GM18870 (cell line): ENCODE measurements at regions not wholly inside any gene's neighbourhood (a gene's known extent, or its start where the extent isn't known, plus 50 kb on each side); places are given as distances from the start of the nearest gene placed in this dataset.
"Not testable (repeated sequence)": the region's sequence is repeated elsewhere in the genome, so short reads cannot be mapped to it uniquely, and the experiment has no call there.

Experiments used
- ATAC-seq: cut with Tn5 transposase; IDR thresholded peaks from one replicate; pipeline ENCODE4 v1.9.1; 2021; ENCODE audit warnings: moderate library complexity; ENCODE audit not compliant: unreplicated experiment

- ATAC-seq: not testable (repeated sequence)
Observed at GRCh38 chr16:60078819-60079218, 1344.7 kb upstream of the GOT2 start.

DNA sequence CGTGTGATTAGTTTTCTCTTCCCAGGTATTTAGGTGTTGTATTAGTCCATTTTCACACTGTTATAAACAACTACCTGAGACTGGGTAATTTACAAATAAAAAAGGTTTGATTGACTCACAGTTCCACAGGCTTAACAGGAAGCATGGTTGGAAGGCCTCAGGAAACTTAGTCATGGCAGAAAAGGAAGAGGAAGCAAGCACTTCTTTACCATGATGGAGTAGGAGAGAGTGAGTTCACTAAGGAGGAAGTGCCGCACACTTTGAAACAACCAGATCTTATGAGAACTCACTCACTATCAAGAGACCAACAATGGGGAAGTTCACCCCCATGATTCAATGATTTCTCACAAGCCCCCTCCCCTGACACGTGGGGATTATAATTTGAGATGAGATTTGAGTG is 1343.7 kb upstream of the GOT2 start:
- ATAC-seq: no peak

GRCh38 chr16:60074378-60074777 is 1340.3 kb upstream of the GOT2 start:
- ATAC-seq: no peak

GRCh38 chr16:60073376-60073775 is 1339.3 kb upstream of the GOT2 start:
- no peak for ATAC-seq

DNA sequence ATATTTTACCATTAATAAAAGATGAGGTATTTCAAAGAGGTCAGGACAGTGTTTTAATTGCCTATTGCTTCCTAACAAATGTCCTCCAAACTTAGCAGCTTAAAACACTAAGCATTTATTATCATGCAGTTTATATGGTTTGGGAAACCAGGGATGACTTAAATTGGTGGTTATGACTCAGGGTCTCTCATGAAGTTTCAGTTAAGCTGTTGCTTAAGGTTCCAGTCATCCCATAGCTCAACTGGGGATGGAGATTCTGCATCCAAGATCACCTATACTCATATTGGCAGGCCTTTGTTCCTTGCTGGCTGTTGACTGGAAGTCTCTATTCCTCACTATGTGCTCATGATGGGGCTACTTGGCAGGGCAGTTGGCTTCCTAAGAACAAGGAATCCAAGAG is 1329.9 kb upstream of the GOT2 start:
- ATAC-seq: no peak

- ATAC-seq: no peak
Observed at GRCh38 chr16:60061396-60061795, 1327.3 kb upstream of the GOT2 start.

DNA sequence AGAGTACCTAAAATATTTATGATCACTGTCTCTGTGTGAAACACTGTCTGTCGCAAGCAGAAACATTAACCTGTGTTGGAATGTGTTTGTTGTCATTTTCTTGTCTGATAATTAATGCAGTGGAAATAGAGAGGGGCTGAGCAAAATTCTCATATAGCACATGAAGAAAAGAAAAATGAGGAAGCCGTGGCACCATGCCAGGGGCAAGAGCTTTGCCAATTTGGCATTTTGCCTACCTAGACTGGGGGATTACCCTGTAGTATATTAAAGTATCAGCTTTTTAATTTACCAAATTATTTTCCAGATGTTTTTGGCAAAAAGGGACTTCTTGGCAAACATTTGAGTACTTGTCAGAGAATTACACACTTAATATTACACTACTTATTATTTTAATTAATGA is 1326.6 kb upstream of the GOT2 start:
- no peak for ATAC-seq

DNA sequence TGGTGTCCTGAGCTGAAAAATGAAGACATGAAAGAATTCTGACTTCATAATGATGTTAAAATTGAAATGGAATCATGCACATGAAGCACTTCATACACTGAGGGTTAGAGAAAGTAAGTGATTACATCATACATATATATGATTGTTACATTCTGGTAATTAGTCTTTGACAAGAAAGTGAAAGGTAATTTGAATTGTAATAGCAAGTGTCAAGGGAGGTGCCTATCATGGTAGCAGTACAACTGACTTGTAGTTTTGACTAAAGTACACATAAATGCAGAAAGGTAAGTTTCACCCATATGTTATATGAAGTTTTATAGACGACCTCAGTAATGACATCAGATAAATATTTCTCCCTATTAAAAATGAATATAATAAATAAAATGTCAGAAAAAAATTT is 1325.0 kb upstream of the GOT2 start:
- ATAC-seq: no peak

DNA sequence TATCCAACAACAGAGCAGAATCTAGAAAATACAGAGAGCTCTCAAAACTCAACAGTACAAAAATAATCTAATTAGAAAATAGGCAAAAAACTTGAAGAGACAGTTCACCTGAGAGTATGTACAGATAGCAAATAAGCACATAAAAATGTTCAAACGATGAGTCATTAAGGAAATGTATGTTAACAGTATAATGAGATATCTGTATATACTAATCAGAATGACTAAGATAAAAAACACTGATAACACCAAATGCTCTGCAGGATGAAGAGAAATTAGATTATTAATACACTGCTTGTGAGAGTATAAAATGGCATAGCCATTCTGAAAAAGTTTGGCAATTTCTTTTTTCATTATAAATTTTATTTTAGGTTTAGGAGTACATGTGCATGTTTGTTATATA is 1307.6 kb upstream of the GOT2 start:
- no peak for ATAC-seq

GRCh38 chr16:60031740-60032139 is 1297.6 kb upstream of the GOT2 start:
- ATAC-seq: no peak

GRCh38 chr16:60027351-60027750 is 1293.2 kb upstream of the GOT2 start:
- no peak for ATAC-seq

DNA sequence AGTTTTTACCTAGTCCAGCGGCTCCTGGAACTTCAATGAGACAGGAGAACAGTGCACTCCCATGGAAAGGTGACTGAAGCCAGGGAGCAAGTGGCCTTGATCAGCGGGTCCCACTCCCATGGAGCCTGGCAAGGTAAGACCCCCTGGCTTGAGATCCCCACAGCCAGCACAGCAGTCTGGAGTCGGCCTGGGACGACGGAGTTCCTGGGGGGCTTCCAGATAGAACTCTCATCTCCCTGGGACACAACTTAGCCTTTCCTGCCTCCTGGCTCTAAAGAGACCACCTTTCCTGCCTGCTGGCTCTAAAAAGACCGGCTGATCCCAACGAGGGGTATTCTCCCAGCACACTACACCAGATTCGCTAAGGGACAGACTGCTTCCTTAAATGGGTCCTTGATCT is 1279.0 kb upstream of the GOT2 start:
- ATAC-seq: no peak

- ATAC-seq: no peak
Observed at GRCh38 chr16:60001523-60001922, 1267.4 kb upstream of the GOT2 start.

GRCh38 chr16:59997706-59998105 is 1263.6 kb upstream of the GOT2 start:
- no peak for ATAC-seq

DNA sequence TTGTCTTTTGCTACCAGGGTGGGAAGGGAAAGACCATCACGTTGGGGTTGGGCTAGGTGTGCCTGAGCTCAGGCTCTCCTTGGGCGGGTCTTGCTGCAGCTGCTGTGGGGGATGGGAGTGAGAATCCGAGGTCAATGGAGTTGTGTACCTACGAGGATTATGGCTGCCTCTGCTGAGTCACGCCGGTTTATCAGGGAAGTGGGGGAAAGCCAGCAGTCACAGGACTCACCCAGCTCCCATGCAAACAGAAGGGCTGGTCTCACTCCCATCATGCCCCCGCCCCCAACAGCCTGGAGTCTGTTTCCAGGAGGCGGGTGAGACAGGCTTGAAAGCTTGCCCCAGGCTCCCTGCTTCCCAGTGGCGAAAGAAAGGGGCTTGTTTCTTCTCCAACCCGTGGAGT is 1259.0 kb upstream of the GOT2 start:
- no peak for ATAC-seq

DNA sequence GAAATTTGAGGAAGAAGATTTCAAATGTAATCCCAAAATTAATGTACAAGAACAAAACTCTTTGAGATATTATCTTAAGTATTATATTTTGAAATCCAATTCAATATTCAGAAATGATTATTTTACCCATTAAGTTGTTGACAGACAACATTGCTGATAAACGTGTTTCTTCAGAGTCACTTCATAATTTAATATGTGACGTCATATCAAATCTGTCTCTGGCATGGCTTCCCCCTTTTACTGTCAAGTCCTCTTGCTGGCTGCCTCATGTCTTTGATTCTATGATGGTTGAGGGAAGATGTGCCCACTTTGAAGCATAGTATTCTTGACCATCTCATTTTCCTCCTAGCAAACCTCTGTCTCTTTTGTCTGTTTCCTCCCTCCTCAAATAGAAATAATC is 1257.1 kb upstream of the GOT2 start:
- ATAC-seq: no peak

GRCh38 chr16:59988591-59988990 is 1254.5 kb upstream of the GOT2 start:
- no peak for ATAC-seq

DNA sequence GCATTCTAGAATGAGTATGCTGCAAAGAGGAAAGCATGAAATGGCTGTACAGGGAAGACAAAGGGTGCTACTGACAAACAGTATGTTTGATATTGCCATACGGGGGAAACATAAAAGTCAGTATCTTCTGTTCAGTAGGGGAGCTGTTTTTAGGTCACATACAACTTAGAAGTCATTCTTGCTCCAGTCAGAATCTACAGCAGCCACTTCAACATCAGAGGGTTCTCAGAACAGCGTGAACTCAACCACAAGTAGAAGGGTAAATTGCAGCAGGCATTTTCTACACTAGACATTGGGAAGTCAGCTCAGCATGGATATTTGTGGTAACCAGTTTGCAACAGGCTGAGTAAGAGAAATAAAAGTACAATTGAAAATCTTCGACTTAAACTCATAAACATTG is 1241.8 kb upstream of the GOT2 start:
- ATAC-seq: no peak

DNA sequence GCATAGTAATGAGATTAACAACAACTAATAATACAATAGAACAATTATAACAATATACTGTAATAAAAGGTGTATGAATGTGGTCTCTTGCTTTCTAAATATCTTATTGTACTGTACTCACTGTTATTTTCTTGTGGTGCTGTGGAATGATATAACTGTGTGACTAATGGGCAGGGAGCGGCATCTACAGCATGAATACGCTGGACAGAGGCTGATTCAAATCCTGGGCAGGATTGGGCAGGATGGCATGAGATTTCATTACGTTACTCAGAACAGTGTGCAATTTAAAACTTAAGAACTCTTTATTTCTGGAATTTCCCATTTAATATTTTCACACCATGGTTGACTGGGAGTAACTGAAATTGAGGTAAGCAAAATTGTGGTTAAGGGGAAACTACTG is 1239.8 kb upstream of the GOT2 start:
- ATAC-seq: no peak

GRCh38 chr16:59971264-59971663 is 1237.1 kb upstream of the GOT2 start:
- no peak for ATAC-seq

- ATAC-seq: no peak
Observed at GRCh38 chr16:59964232-59964924, 1230.3 kb upstream of the GOT2 start.

- no peak for ATAC-seq
Observed at GRCh38 chr16:59959311-59959710, 1225.2 kb upstream of the GOT2 start.

DNA sequence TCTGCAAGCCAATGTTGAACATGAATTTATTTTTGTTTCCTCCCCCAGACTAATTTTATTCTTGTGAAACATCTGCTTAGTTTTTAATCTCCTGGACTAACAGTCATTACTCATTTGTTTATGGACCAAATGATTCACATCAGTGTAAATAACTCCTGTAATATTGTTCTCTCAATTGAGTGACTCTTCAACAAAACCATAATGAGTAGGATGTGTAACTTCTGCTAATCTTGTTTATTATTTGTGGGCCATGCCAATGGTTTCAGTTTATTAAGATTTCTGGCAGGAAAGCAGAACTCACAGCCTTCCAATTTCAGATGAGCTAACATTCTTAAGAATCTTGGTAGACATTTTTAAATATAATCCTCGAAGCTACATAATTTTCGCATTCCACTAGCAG is 1216.3 kb upstream of the GOT2 start:
- no peak for ATAC-seq
